SU-DHL-6 (cell line): ENCODE measurements at regions not wholly inside any gene's neighbourhood (a gene's known extent, or its start where the extent isn't known, plus 50 kb on each side); places are given as distances from the start of the nearest gene placed in this dataset.

ENCODE experiments used
- CTCF ChIP-seq: fragments of 200-600 bp; sonication (generic); IDR thresholded peaks from one replicate; pipeline ENCODE4 v1.5.1; 2017; ENCODE audit warnings: antibody characterized with exemption, mild to moderate bottlenecking, low read length, moderate library complexity; ENCODE audit not compliant: insufficient read depth, poor library complexity, severe bottlenecking
- EZH2phosphoT487 ChIP-seq: fragments of 200-600 bp; sonication (generic), shearing (Covaris generic); conservative IDR thresholded peaks from 2 replicates; pipeline ENCODE4 v1.6.1; 2018; ENCODE audit warnings: mild to moderate bottlenecking, antibody characterized with exemption, low read length, moderate library complexity, mixed read lengths

DNA sequence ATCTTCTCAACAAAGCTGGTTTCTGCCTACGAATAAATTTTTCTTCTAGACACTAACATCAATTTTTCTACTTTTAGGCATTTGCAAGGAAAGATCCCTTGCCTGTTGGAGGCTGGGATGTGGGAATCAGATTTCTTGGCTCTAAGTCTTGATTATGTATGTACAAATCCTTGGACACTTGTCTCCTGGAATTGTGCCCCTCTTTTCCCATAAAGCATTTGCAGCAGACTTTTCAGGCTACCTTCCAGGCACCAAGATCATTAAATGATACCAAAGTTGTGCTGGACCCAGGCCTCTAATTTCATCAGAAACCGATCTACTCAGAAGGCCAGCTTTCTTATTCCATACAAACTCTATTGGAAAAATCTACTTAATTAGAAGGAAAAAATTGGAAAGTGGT, 339.5 kb upstream of the DIPK2B start:
- no peak for TF ChIP-seq CTCF
- TF ChIP-seq EZH2phosphoT487 = no peak
